ENCODE measurements at regions not wholly inside any gene's neighbourhood (a gene's known extent, or its start where the extent isn't known, plus 50 kb on each side); places are given as distances from the start of the nearest gene placed in this dataset.

- TF ChIP-seq, protein P1, sequence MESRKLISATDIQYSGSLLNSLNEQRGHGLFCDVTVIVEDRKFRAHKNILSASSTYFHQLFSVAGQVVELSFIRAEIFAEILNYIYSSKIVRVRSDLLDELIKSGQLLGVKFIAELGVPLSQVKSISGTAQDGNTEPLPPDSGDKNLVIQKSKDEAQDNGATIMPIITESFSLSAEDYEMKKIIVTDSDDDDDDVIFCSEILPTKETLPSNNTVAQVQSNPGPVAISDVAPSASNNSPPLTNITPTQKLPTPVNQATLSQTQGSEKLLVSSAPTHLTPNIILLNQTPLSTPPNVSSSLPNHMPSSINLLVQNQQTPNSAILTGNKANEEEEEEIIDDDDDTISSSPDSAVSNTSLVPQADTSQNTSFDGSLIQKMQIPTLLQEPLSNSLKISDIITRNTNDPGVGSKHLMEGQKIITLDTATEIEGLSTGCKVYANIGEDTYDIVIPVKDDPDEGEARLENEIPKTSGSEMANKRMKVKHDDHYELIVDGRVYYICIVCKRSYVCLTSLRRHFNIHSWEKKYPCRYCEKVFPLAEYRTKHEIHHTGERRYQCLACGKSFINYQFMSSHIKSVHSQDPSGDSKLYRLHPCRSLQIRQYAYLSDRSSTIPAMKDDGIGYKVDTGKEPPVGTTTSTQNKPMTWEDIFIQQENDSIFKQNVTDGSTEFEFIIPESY (IDR thresholded peaks at IDR 0.05): no peak
- TF ChIP-seq NFYB (IDR thresholded peaks at IDR 0.05; ENCODE audit: insufficient read depth, low read depth, low read length) (no peak), FOXK2 (IDR thresholded peaks at IDR 0.05) (no peak), CTCF (IDR thresholded peaks at IDR 0.05 in 2 of 3, conservative IDR thresholded peaks at IDR 0.05 in 1 of 3; ENCODE audit: control insufficient read depth in 2 of 3, extremely low read depth in 1 of 3, insufficient read depth in 1 of 3, low read depth in 3 of 3, low read length in 3 of 3) (no peak), FOS (IDR thresholded peaks at IDR 0.05; ENCODE audit: borderline replicate concordance, extremely low read depth, insufficient read length) (no peak), RAD21 (IDR thresholded peaks at IDR 0.05; ENCODE audit: insufficient read depth, low read depth, low read length) (no peak), EP300 (IDR thresholded peaks at IDR 0.05; ENCODE audit: borderline replicate concordance in 1 of 2, control insufficient read depth in 1 of 2, low read depth in 2 of 2, low read length in 2 of 2) (no peak)
These were observed 357.0 kb downstream of the TLE4 start for GRCh38 chr9:79928661-79929223.

All from GM12878 (cell line).